Suppressor macrophage treated with lipopolysaccharide for 1 hour (primary cell): ENCODE measurements at regions not wholly inside any gene's neighbourhood (a gene's known extent, or its start where the extent isn't known, plus 50 kb on each side); places are given as distances from the start of the nearest gene placed in this dataset.
"Not testable (repeated sequence)": the region's sequence is repeated elsewhere in the genome, so short reads cannot be mapped to it uniquely, and the experiment has no call there.

Source experiments
- DNase-seq, 3 donors: peaks; one replicate each; pipeline ENCODE4 v3.0.0-alpha.2; 2020 to 2022

GRCh38 chr5:18487928-18488480 is 853.7 kb downstream of the TAF11L14 start:
- no peak for DNase-seq

GRCh38 chr5:18489703-18490102 is 855.4 kb downstream of the TAF11L14 start:
- no peak for DNase-seq

GRCh38 chr5:18491349-18491748 is 857.1 kb downstream of the TAF11L14 start:
- no peak for DNase-seq

- no peak for DNase-seq
These were observed 860.9 kb downstream of the TAF11L14 start for GRCh38 chr5:18495157-18495556.

GRCh38 chr5:18496041-18496440 is 861.8 kb downstream of the TAF11L14 start:
- DNase-seq, result no peak

- no peak for DNase-seq
These were observed 862.8 kb downstream of the TAF11L14 start for GRCh38 chr5:18497089-18497488.

- no peak for DNase-seq
These were observed 869.6 kb downstream of the TAF11L14 start for GRCh38 chr5:18503797-18504328.

GRCh38 chr5:18507114-18507513 is 872.9 kb downstream of the TAF11L14 start:
- DNase-seq, result no peak

- no peak for DNase-seq
These were observed 883.6 kb downstream of the TAF11L14 start for GRCh38 chr5:18517641-18518380.

GRCh38 chr5:18523380-18523779 is 889.1 kb downstream of the TAF11L14 start:
- DNase-seq, result no peak

- DNase-seq, result no peak
These were observed 892.6 kb downstream of the TAF11L14 start for GRCh38 chr5:18526792-18527405.

- no peak for DNase-seq
These were observed 898.9 kb downstream of the TAF11L14 start for GRCh38 chr5:18533137-18533536.

GRCh38 chr5:18534119-18534518 is 899.9 kb downstream of the TAF11L14 start:
- DNase-seq, result no peak

- not testable (repeated sequence) for DNase-seq
These were observed 901.5 kb downstream of the TAF11L14 start for GRCh38 chr5:18535753-18536152.

- DNase-seq, result no peak
These were observed 910.2 kb downstream of the TAF11L14 start for GRCh38 chr5:18544421-18544820.

- DNase-seq, result no peak
These were observed 912.3 kb downstream of the TAF11L14 start for GRCh38 chr5:18546591-18546990.

GRCh38 chr5:18551716-18552115 is 917.5 kb downstream of the TAF11L14 start:
- no peak for DNase-seq

GRCh38 chr5:18553269-18553668 is 919.0 kb downstream of the TAF11L14 start:
- no peak for DNase-seq

- no peak for DNase-seq
These were observed 926.3 kb downstream of the TAF11L14 start for GRCh38 chr5:18560602-18561001.

GRCh38 chr5:18563853-18564252 is 929.6 kb downstream of the TAF11L14 start:
- no peak for DNase-seq

GRCh38 chr5:18566671-18567070 is 932.4 kb downstream of the TAF11L14 start:
- DNase-seq, result no peak

GRCh38 chr5:18576586-18576985 is 942.3 kb downstream of the TAF11L14 start:
- no peak for DNase-seq

GRCh38 chr5:18601185-18601584 is 966.9 kb downstream of the TAF11L14 start:
- DNase-seq, result no peak

- no peak for DNase-seq
These were observed 968.1 kb downstream of the TAF11L14 start for GRCh38 chr5:18602402-18602801.
